Naive B cell (primary cell): ENCODE measurements at regions not wholly inside any gene's neighbourhood (a gene's known extent, or its start where the extent isn't known, plus 50 kb on each side); places are given as distances from the start of the nearest gene placed in this dataset.
"Not testable (repeated sequence)": the region's sequence is repeated elsewhere in the genome, so short reads cannot be mapped to it uniquely, and the experiment has no call there.

Source experiments
- ATAC-seq, 2 donors: fragments of 150-1000 bp; cut with Tn5 transposase; 2 replicates each; pipeline ENCODE4 v1.10.0; 2021; ENCODE audit warnings: low read depth in 2 of 2, mild to moderate bottlenecking in 2 of 2, moderate library complexity in 2 of 2
- DNase-seq: peaks from one replicate; pipeline ENCODE4 v3.0.0; 2022
- H3K27ac Mint-ChIP-seq, 6 donors: one replicate each; pipeline ENCODE4 v1.8.0; 2020 to 2022; ENCODE audit warnings: mild to moderate bottlenecking in 6 of 6, mixed read lengths in 6 of 6, moderate library complexity in 5 of 6, inconsistent platforms in 2 of 6
- H3K27me3 Mint-ChIP-seq, 3 donors: one replicate each; pipeline ENCODE4 v1.8.0; 2021 to 2022; ENCODE audit warnings: mixed read lengths in 3 of 3, mild to moderate bottlenecking in 1 of 3
- H3K36me3 Mint-ChIP-seq, 2 donors: one replicate each; pipeline ENCODE4 v1.8.0; 2020 to 2022; ENCODE audit warnings: mixed read lengths in 2 of 2, inconsistent platforms in 1 of 2, mild to moderate bottlenecking in 1 of 2
- H3K4me1 Mint-ChIP-seq, 3 donors: one replicate each; pipeline ENCODE4 v1.8.0; 2020 to 2022; ENCODE audit warnings: mixed read lengths in 3 of 3, inconsistent platforms in 1 of 3, mild to moderate bottlenecking in 1 of 3, moderate library complexity in 1 of 3
- H3K4me3 Mint-ChIP-seq, 8 donors: one replicate each; pipeline ENCODE4 v1.8.0; 2020 to 2022; ENCODE audit warnings: mild to moderate bottlenecking in 8 of 8, mixed read lengths in 8 of 8, moderate library complexity in 8 of 8, inconsistent platforms in 2 of 8
- H3K9me3 Mint-ChIP-seq, 7 donors: one replicate each; pipeline ENCODE4 v1.8.0; 2020 to 2022; ENCODE audit warnings: mixed read lengths in 7 of 7, mild to moderate bottlenecking in 5 of 7, inconsistent platforms in 2 of 7, moderate library complexity in 1 of 7

- no peak for ATAC-seq
- Mint-ChIP-seq H3K9me3 (peaks cover 7 to 29% (median 11%) of the 10 kb centered on the region in 7 donors), H3K36me3 (no peaks in the 10 kb centered on the region), H3K27me3 (no peaks in the 10 kb centered on the region), H3K27ac (no peak overlapping the region), H3K4me1 (no peaks in the 10 kb centered on the region), H3K4me3 (no peak overlapping the region)
- DNase-seq: no peak
Observed at GRCh38 chr12:84150201-84150600, 762.4 kb downstream of the SLC6A15 start.

GRCh38 chr12:84148335-84148734, 764.3 kb downstream of the SLC6A15 start:
- Mint-ChIP-seq H3K27ac (no peak overlapping the region), H3K4me1 (no peaks in the 10 kb centered on the region), H3K36me3 (no peaks in the 10 kb centered on the region), H3K27me3 (no peaks in the 10 kb centered on the region), H3K9me3 (peaks cover 2 to 28% (median 10%) of the 10 kb centered on the region in 7 donors), H3K4me3 (no peak overlapping the region)
- no peak for DNase-seq
- ATAC-seq: no peak

- H3K9me3 Mint-ChIP-seq: peaks cover 0 to 9% (median 2%) of the 10 kb centered on the region in 7 donors
- no peak for ATAC-seq
- H3K4me3 Mint-ChIP-seq: no peak overlapping the region
- no peaks in the 10 kb centered on the region for H3K27me3 Mint-ChIP-seq
- no peaks in the 10 kb centered on the region for H3K4me1 Mint-ChIP-seq
- DNase-seq: no peak
- H3K27ac Mint-ChIP-seq: no peak overlapping the region
- H3K36me3 Mint-ChIP-seq: no peaks in the 10 kb centered on the region
Observed at GRCh38 chr12:84136862-84137367, 775.7 kb downstream of the SLC6A15 start.

GRCh38 chr12:84135586-84136279, 776.9 kb downstream of the SLC6A15 start:
- H3K27me3 Mint-ChIP-seq: no peaks in the 10 kb centered on the region

GRCh38 chr12:84134797-84135366, 777.7 kb downstream of the SLC6A15 start:
- Mint-ChIP-seq H3K4me3 (no peak overlapping the region), H3K36me3 (no peaks in the 10 kb centered on the region), H3K27me3 (no peaks in the 10 kb centered on the region), H3K9me3 (peaks cover 0 to 10% (median 0%) of the 10 kb centered on the region in 7 donors), H3K27ac (no peak overlapping the region), H3K4me1 (no peaks in the 10 kb centered on the region)
- DNase-seq: no peak
- ATAC-seq: no peak

More at GRCh38 chr12:84135586-84136279, 776.9 kb downstream of the SLC6A15 start:
- H3K9me3 Mint-ChIP-seq: peaks cover 0 to 10% (median 0%) of the 10 kb centered on the region in 7 donors
- H3K27ac Mint-ChIP-seq: no peak overlapping the region
- H3K4me3 Mint-ChIP-seq: no peak overlapping the region
- no peaks in the 10 kb centered on the region for H3K36me3 Mint-ChIP-seq
- no peak for ATAC-seq
- H3K4me1 Mint-ChIP-seq: no peaks in the 10 kb centered on the region
- no peak for DNase-seq

- DNase-seq: no peak
Observed at GRCh38 chr12:84131076-84131475, 781.5 kb downstream of the SLC6A15 start.

GRCh38 chr12:84128117-84128991, 784.2 kb downstream of the SLC6A15 start:
- no peaks in the 10 kb centered on the region for H3K27me3 Mint-ChIP-seq
- H3K9me3 Mint-ChIP-seq: peaks cover 0 to 14% (median 3%) of the 10 kb centered on the region in 7 donors
- DNase-seq: no peak
- no peak overlapping the region for H3K27ac Mint-ChIP-seq
- no peak for ATAC-seq
- H3K36me3 Mint-ChIP-seq: no peaks in the 10 kb centered on the region
- no peaks in the 10 kb centered on the region for H3K4me1 Mint-ChIP-seq
- no peak overlapping the region for H3K4me3 Mint-ChIP-seq

More at GRCh38 chr12:84131076-84131475, 781.5 kb downstream of the SLC6A15 start:
- Mint-ChIP-seq H3K36me3 (no peaks in the 10 kb centered on the region), H3K27me3 (no peaks in the 10 kb centered on the region), H3K4me3 (no peak overlapping the region), H3K9me3 (peaks cover 0 to 14% (median 3%) of the 10 kb centered on the region in 7 donors), H3K27ac (no peak overlapping the region), H3K4me1 (no peaks in the 10 kb centered on the region)
- no peak for ATAC-seq

- Mint-ChIP-seq H3K27me3 (no peaks in the 10 kb centered on the region), H3K9me3 (peaks cover 0 to 7% (median 4%) of the 10 kb centered on the region in 7 donors), H3K4me3 (no peak overlapping the region), H3K4me1 (no peaks in the 10 kb centered on the region), H3K36me3 (no peaks in the 10 kb centered on the region), H3K27ac (no peak overlapping the region)
- ATAC-seq (no peak), DNase-seq (no peak)
Observed at GRCh38 chr12:84124211-84124610, 788.4 kb downstream of the SLC6A15 start.

- ATAC-seq: no peak
- no peaks in the 10 kb centered on the region for H3K4me1 Mint-ChIP-seq
- H3K27me3 Mint-ChIP-seq: no peaks in the 10 kb centered on the region
- H3K27ac Mint-ChIP-seq: no peak overlapping the region
- no peaks in the 10 kb centered on the region for H3K36me3 Mint-ChIP-seq
- H3K4me3 Mint-ChIP-seq: no peak overlapping the region
- no peak for DNase-seq
- peaks cover 0 to 6% (median 2%) of the 10 kb centered on the region in 7 donors for H3K9me3 Mint-ChIP-seq
Observed at GRCh38 chr12:84117190-84117589, 795.4 kb downstream of the SLC6A15 start.

GRCh38 chr12:84113666-84114065, 798.9 kb downstream of the SLC6A15 start:
- Mint-ChIP-seq H3K9me3 (peaks cover 3 to 23% (median 7%) of the 10 kb centered on the region in 7 donors), H3K4me3 (no peak overlapping the region), H3K27ac (no peak overlapping the region), H3K36me3 (no peaks in the 10 kb centered on the region), H3K4me1 (no peaks in the 10 kb centered on the region), H3K27me3 (no peaks in the 10 kb centered on the region)
- no peak for ATAC-seq
- DNase-seq: no peak

GRCh38 chr12:84103886-84104285, 808.7 kb downstream of the SLC6A15 start:
- peaks cover 5 to 22% of the 10 kb centered on the region in 2 donors for H3K36me3 Mint-ChIP-seq
- peaks cover 21 to 79% (median 47%) of the 10 kb centered on the region in 7 donors for H3K9me3 Mint-ChIP-seq
- not testable (repeated sequence) for ATAC-seq, H3K4me3 Mint-ChIP-seq, DNase-seq, H3K27me3 Mint-ChIP-seq, H3K27ac Mint-ChIP-seq, H3K4me1 Mint-ChIP-seq

- not testable (repeated sequence) for H3K4me3 Mint-ChIP-seq
Observed at GRCh38 chr12:84101963-84102362, 810.6 kb downstream of the SLC6A15 start.

GRCh38 chr12:84099591-84099990, 813.0 kb downstream of the SLC6A15 start:
- not testable (repeated sequence) for ATAC-seq, H3K4me3 Mint-ChIP-seq, H3K27me3 Mint-ChIP-seq, H3K27ac Mint-ChIP-seq, DNase-seq, H3K4me1 Mint-ChIP-seq
- peaks cover 17 to 73% (median 45%) of the 10 kb centered on the region in 7 donors for H3K9me3 Mint-ChIP-seq
- H3K36me3 Mint-ChIP-seq: peaks cover 5 to 15% of the 10 kb centered on the region in 2 donors

More at GRCh38 chr12:84101963-84102362, 810.6 kb downstream of the SLC6A15 start:
- not testable (repeated sequence) for DNase-seq, H3K27ac Mint-ChIP-seq, H3K4me1 Mint-ChIP-seq, H3K27me3 Mint-ChIP-seq, ATAC-seq
- peaks cover 14 to 83% (median 42%) of the 10 kb centered on the region in 7 donors for H3K9me3 Mint-ChIP-seq
- H3K36me3 Mint-ChIP-seq: peaks cover 5 to 15% of the 10 kb centered on the region in 2 donors
